G401.6 (cell line): ENCODE measurements at regions not wholly inside any gene's neighbourhood (a gene's known extent, or its start where the extent isn't known, plus 50 kb on each side); places are given as distances from the start of the nearest gene placed in this dataset.
"Not testable (repeated sequence)": the region's sequence is repeated elsewhere in the genome, so short reads cannot be mapped to it uniquely, and the experiment has no call there.

Source experiments
- FAIRE-seq: peaks from 2 replicates; lab custom pipeline; 2012; peaks lifted over from hg19 to GRCh38; lab: Jason Lieb, UNC

GRCh38 chr5:53733853-53734252 lies 173.4 kb downstream of the NDUFS4 start:
- no peak for FAIRE-seq

GRCh38 chr5:53738105-53738504 lies 177.7 kb downstream of the NDUFS4 start:
- peak; percentile 77 for FAIRE-seq

- FAIRE-seq = no peak
Measured at GRCh38 chr5:53739111-53739510, 178.7 kb downstream of the NDUFS4 start.

- FAIRE-seq = no peak
Measured at GRCh38 chr5:53749621-53750020, 189.2 kb downstream of the NDUFS4 start.

GRCh38 chr5:53752282-53752681 lies 191.8 kb downstream of the NDUFS4 start:
- FAIRE-seq = not testable (repeated sequence)

GRCh38 chr5:53766673-53767072 lies 206.2 kb downstream of the NDUFS4 start:
- no peak for FAIRE-seq

- FAIRE-seq = no peak
Measured at GRCh38 chr5:53777864-53778618, 217.6 kb downstream of the NDUFS4 start.

GRCh38 chr5:53779541-53779981 lies 219.1 kb downstream of the NDUFS4 start:
- no peak for FAIRE-seq

GRCh38 chr5:53782620-53783019 lies 222.2 kb downstream of the NDUFS4 start:
- no peak for FAIRE-seq

GRCh38 chr5:53783624-53784228 lies 223.3 kb downstream of the NDUFS4 start:
- FAIRE-seq = no peak

- FAIRE-seq = no peak
Measured at GRCh38 chr5:53784596-53784995, 224.2 kb downstream of the NDUFS4 start.

GRCh38 chr5:53785924-53786323 lies 225.5 kb downstream of the NDUFS4 start:
- FAIRE-seq = no peak

GRCh38 chr5:53790026-53790425 lies 229.6 kb downstream of the NDUFS4 start:
- FAIRE-seq = no peak

- no peak for FAIRE-seq
Measured at GRCh38 chr5:53792338-53792737, 231.9 kb downstream of the NDUFS4 start.

GRCh38 chr5:53799644-53800043 lies 239.2 kb downstream of the NDUFS4 start:
- FAIRE-seq = not testable (repeated sequence)

GRCh38 chr5:53808392-53808791 lies 248.0 kb downstream of the NDUFS4 start:
- FAIRE-seq = not testable (repeated sequence)

- no peak for FAIRE-seq
Measured at GRCh38 chr5:53814819-53815218, 254.4 kb downstream of the NDUFS4 start.

GRCh38 chr5:53815471-53815870 lies 255.0 kb downstream of the NDUFS4 start:
- no peak for FAIRE-seq

- no peak for FAIRE-seq
Measured at GRCh38 chr5:53817183-53817582, 256.7 kb downstream of the NDUFS4 start.

- no peak for FAIRE-seq
Measured at GRCh38 chr5:53819482-53819881, 259.0 kb downstream of the NDUFS4 start.

- no peak for FAIRE-seq
Measured at GRCh38 chr5:53820119-53820801, 259.8 kb downstream of the NDUFS4 start.

GRCh38 chr5:53820802-53821171 lies 260.3 kb downstream of the NDUFS4 start:
- no peak for FAIRE-seq

- FAIRE-seq = no peak
Measured at GRCh38 chr5:53825016-53825415, 264.6 kb downstream of the NDUFS4 start.
